Neural crest cell (in vitro differentiated cells): ENCODE measurements at regions not wholly inside any gene's neighbourhood (a gene's known extent, or its start where the extent isn't known, plus 50 kb on each side); places are given as distances from the start of the nearest gene placed in this dataset.

Source experiments
- DNase-seq: peaks from one replicate; pipeline ENCODE4 v3.0.0; 2021; ENCODE audit warnings: low read depth, mixed read lengths, low spot score
- H3K27ac Mint-ChIP-seq: one replicate; pipeline ENCODE4 v1.8.0; 2021; ENCODE audit warnings: mild to moderate bottlenecking, mixed read lengths; ENCODE audit not compliant: unreplicated experiment
- H3K27me3 Mint-ChIP-seq: 2 replicates; pipeline ENCODE4 v1.8.0; 2021; ENCODE audit warnings: low read depth, mild to moderate bottlenecking, mixed read lengths
- H3K36me3 Mint-ChIP-seq: 2 replicates; pipeline ENCODE4 v1.8.0; 2021; ENCODE audit warnings: low read depth, mild to moderate bottlenecking, mixed read lengths
- H3K4me1 Mint-ChIP-seq: 2 replicates; pipeline ENCODE4 v1.8.0; 2021; ENCODE audit warnings: mixed read lengths
- H3K4me3 Mint-ChIP-seq: one replicate; pipeline ENCODE4 v1.8.0; 2021; ENCODE audit warnings: mild to moderate bottlenecking, mixed read lengths
- H3K9me3 Mint-ChIP-seq: 2 replicates; pipeline ENCODE4 v1.8.0; 2021; ENCODE audit warnings: mixed read lengths
- CTCF ChIP-seq: fragments of 200-600 bp; sonication (generic); conservative IDR thresholded peaks from 2 replicates; pipeline ENCODE4 v1.5.0; 2021; ENCODE audit warnings: antibody characterized with exemption, mild to moderate bottlenecking

- H3K4me3 Mint-ChIP-seq: no peak overlapping the region
- no peak for DNase-seq
- H3K36me3 Mint-ChIP-seq: no peaks in the 10 kb centered on the region
- H3K27me3 Mint-ChIP-seq: no peaks in the 10 kb centered on the region
- peaks cover 7% of the 10 kb centered on the region for H3K9me3 Mint-ChIP-seq
- H3K4me1 Mint-ChIP-seq: peaks cover 11% of the 10 kb centered on the region
- H3K27ac Mint-ChIP-seq: no peak overlapping the region
- TF ChIP-seq CTCF: no peak
Measured at GRCh38 chr2:215746226-215746886, 267.0 kb downstream of the MREG start.

- no peak for DNase-seq
- no peak overlapping the region for H3K4me3 Mint-ChIP-seq
- TF ChIP-seq CTCF: no peak
- no peaks in the 10 kb centered on the region for H3K27me3 Mint-ChIP-seq
- H3K36me3 Mint-ChIP-seq: no peaks in the 10 kb centered on the region
- peaks cover 11% of the 10 kb centered on the region for H3K4me1 Mint-ChIP-seq
- H3K27ac Mint-ChIP-seq: no peak overlapping the region
- H3K9me3 Mint-ChIP-seq: peaks cover 7% of the 10 kb centered on the region
Measured at GRCh38 chr2:215745331-215745730, 268.0 kb downstream of the MREG start.

- no peak for TF ChIP-seq CTCF
- Mint-ChIP-seq H3K4me3 (no peak overlapping the region), H3K27me3 (no peaks in the 10 kb centered on the region), H3K9me3 (peaks cover 7% of the 10 kb centered on the region), H3K36me3 (no peaks in the 10 kb centered on the region), H3K4me1 (peaks cover 11% of the 10 kb centered on the region), H3K27ac (no peak overlapping the region)
- DNase-seq: no peak
Measured at GRCh38 chr2:215744514-215744913, 268.8 kb downstream of the MREG start.

GRCh38 chr2:215743066-215743465 lies 270.3 kb downstream of the MREG start:
- no peak for DNase-seq
- Mint-ChIP-seq H3K36me3 (peaks cover 3% of the 10 kb centered on the region), H3K4me3 (no peak overlapping the region), H3K27ac (no peak overlapping the region), H3K4me1 (peaks cover 11% of the 10 kb centered on the region), H3K27me3 (no peaks in the 10 kb centered on the region), H3K9me3 (peaks cover 13% of the 10 kb centered on the region)
- TF ChIP-seq CTCF: no peak

GRCh38 chr2:215742021-215742420 lies 271.3 kb downstream of the MREG start:
- H3K9me3 Mint-ChIP-seq: peaks cover 13% of the 10 kb centered on the region
- no peaks in the 10 kb centered on the region for H3K27me3 Mint-ChIP-seq
- no peak overlapping the region for H3K27ac Mint-ChIP-seq
- H3K4me3 Mint-ChIP-seq: no peak overlapping the region
- H3K4me1 Mint-ChIP-seq: peaks cover 11% of the 10 kb centered on the region
- DNase-seq: no peak
- H3K36me3 Mint-ChIP-seq: peaks cover 3% of the 10 kb centered on the region
- TF ChIP-seq CTCF: no peak

GRCh38 chr2:215740071-215740470 lies 273.3 kb downstream of the MREG start:
- peaks cover 11% of the 10 kb centered on the region for H3K9me3 Mint-ChIP-seq
- TF ChIP-seq CTCF: no peak
- H3K27ac Mint-ChIP-seq: no peak overlapping the region
- H3K27me3 Mint-ChIP-seq: no peaks in the 10 kb centered on the region
- peaks cover 11% of the 10 kb centered on the region for H3K4me1 Mint-ChIP-seq
- peaks cover 3% of the 10 kb centered on the region for H3K36me3 Mint-ChIP-seq
- no peak for DNase-seq
- no peak overlapping the region for H3K4me3 Mint-ChIP-seq
